A172 (cell line): ENCODE measurements at regions not wholly inside any gene's neighbourhood (a gene's known extent, or its start where the extent isn't known, plus 50 kb on each side); places are given as distances from the start of the nearest gene placed in this dataset.

Experiments used
- DNase-seq: peaks from one replicate; pipeline ENCODE4 v3.0.0-alpha.2; 2015; ENCODE audit warnings: low spot score

- peak; percentile 59 for DNase-seq
These were observed 118.9 kb upstream of the NXT1 start for GRCh38 chr20:23231561-23232218.

- DNase-seq, result no peak
These were observed 119.7 kb upstream of the NXT1 start for GRCh38 chr20:23230766-23231385.

GRCh38 chr20:23229989-23230388 lies 120.6 kb upstream of the NXT1 start:
- no peak for DNase-seq

GRCh38 chr20:23228912-23229311 lies 121.7 kb upstream of the NXT1 start:
- DNase-seq, result no peak

GRCh38 chr20:23227976-23228375 lies 122.6 kb upstream of the NXT1 start:
- DNase-seq, result no peak

- no peak for DNase-seq
These were observed 123.3 kb upstream of the NXT1 start for GRCh38 chr20:23227274-23227673.

GRCh38 chr20:23226612-23227265 lies 123.9 kb upstream of the NXT1 start:
- no peak for DNase-seq

- DNase-seq, result peak; percentile 29
These were observed 125.1 kb upstream of the NXT1 start for GRCh38 chr20:23225407-23226060.

- no peak for DNase-seq
These were observed 125.8 kb upstream of the NXT1 start for GRCh38 chr20:23224806-23225205.

GRCh38 chr20:23223908-23224580 lies 126.5 kb upstream of the NXT1 start:
- no peak for DNase-seq

- DNase-seq, result no peak
These were observed 127.9 kb upstream of the NXT1 start for GRCh38 chr20:23222531-23223200.

GRCh38 chr20:23217023-23217422 lies 130.9 kb upstream of the CD93 start:
- DNase-seq, result no peak

GRCh38 chr20:23215344-23215995 lies 129.3 kb upstream of the CD93 start:
- DNase-seq, result no peak

GRCh38 chr20:23214903-23215302 lies 128.8 kb upstream of the CD93 start:
- DNase-seq, result no peak

GRCh38 chr20:23212464-23212995 lies 126.4 kb upstream of the CD93 start:
- no peak for DNase-seq

GRCh38 chr20:23212011-23212410 lies 125.9 kb upstream of the CD93 start:
- no peak for DNase-seq

GRCh38 chr20:23211164-23211563 lies 125.0 kb upstream of the CD93 start:
- no peak for DNase-seq

- no peak for DNase-seq
These were observed 121.9 kb upstream of the CD93 start for GRCh38 chr20:23207826-23208540.

GRCh38 chr20:23206995-23207394 lies 120.9 kb upstream of the CD93 start:
- no peak for DNase-seq

GRCh38 chr20:23206061-23206460 lies 119.9 kb upstream of the CD93 start:
- DNase-seq, result no peak
